Activated T-cell treated with anti-CD3 and anti-CD28 coated beads for 4 hours (primary cell): ENCODE measurements at regions not wholly inside any gene's neighbourhood (a gene's known extent, or its start where the extent isn't known, plus 50 kb on each side); places are given as distances from the start of the nearest gene placed in this dataset.
"Not testable (repeated sequence)": the region's sequence is repeated elsewhere in the genome, so short reads cannot be mapped to it uniquely, and the experiment has no call there.

Source experiments
- DNase-seq: peaks from one replicate; pipeline ENCODE4 v3.0.0-alpha.2; 2020

- no peak for DNase-seq
Observed at GRCh38 chr14:22232933-22233332, 356.1 kb downstream of the DAD1 start.

GRCh38 chr14:22232486-22232885 is 356.5 kb downstream of the DAD1 start:
- DNase-seq = no peak

- DNase-seq = no peak
Observed at GRCh38 chr14:22231018-22231417, 358.0 kb downstream of the DAD1 start.

GRCh38 chr14:22230517-22230916 is 358.5 kb downstream of the DAD1 start:
- no peak for DNase-seq

GRCh38 chr14:22227084-22227483 is 361.9 kb downstream of the DAD1 start:
- no peak for DNase-seq

GRCh38 chr14:22226381-22226780 is 362.6 kb downstream of the DAD1 start:
- DNase-seq = no peak

GRCh38 chr14:22225516-22226140 is 363.4 kb downstream of the DAD1 start:
- DNase-seq = no peak

GRCh38 chr14:22221508-22221907 is 367.5 kb downstream of the DAD1 start:
- DNase-seq = no peak

GRCh38 chr14:22220427-22220826 is 368.6 kb downstream of the DAD1 start:
- DNase-seq = no peak

GRCh38 chr14:22218728-22219127 is 370.3 kb downstream of the DAD1 start:
- no peak for DNase-seq

GRCh38 chr14:22213120-22213519 is 375.9 kb downstream of the DAD1 start:
- DNase-seq = no peak

GRCh38 chr14:22210906-22211305 is 378.1 kb downstream of the DAD1 start:
- no peak for DNase-seq

- DNase-seq = no peak
Observed at GRCh38 chr14:22210026-22210425, 379.0 kb downstream of the DAD1 start.

GRCh38 chr14:22203036-22203435 is 386.0 kb downstream of the DAD1 start:
- DNase-seq = no peak

GRCh38 chr14:22202313-22202712 is 386.7 kb downstream of the DAD1 start:
- no peak for DNase-seq

GRCh38 chr14:22200977-22201605 is 387.9 kb downstream of the DAD1 start:
- no peak for DNase-seq

GRCh38 chr14:22200131-22200530 is 388.9 kb downstream of the DAD1 start:
- not testable (repeated sequence) for DNase-seq

- no peak for DNase-seq
Observed at GRCh38 chr14:22194664-22195063, 394.4 kb downstream of the DAD1 start.

GRCh38 chr14:22190411-22191191 is 398.4 kb downstream of the DAD1 start:
- DNase-seq = no peak

GRCh38 chr14:22189881-22190280 is 399.1 kb downstream of the DAD1 start:
- no peak for DNase-seq

GRCh38 chr14:22188318-22188717 is 400.7 kb downstream of the DAD1 start:
- no peak for DNase-seq

GRCh38 chr14:22185789-22186188 is 403.2 kb downstream of the DAD1 start:
- DNase-seq = no peak

- no peak for DNase-seq
Observed at GRCh38 chr14:22185191-22185590, 403.8 kb downstream of the DAD1 start.

GRCh38 chr14:22184830-22185168 is 404.2 kb downstream of the DAD1 start:
- DNase-seq = no peak
